Islet of Langerhans (tissue), 1 donor: ENCODE measurements at regions not wholly inside any gene's neighbourhood (a gene's known extent, or its start where the extent isn't known, plus 50 kb on each side); places are given as distances from the start of the nearest gene placed in this dataset.
"Not testable (repeated sequence)": the region's sequence is repeated elsewhere in the genome, so short reads cannot be mapped to it uniquely, and the experiment has no call there.

Source experiments
- FAIRE-seq: peaks from one replicate; lab custom pipeline; 2011; peaks lifted over from hg19 to GRCh38; lab: Jason Lieb, UNC

GRCh38 chr6:27826612-27826985 lies 85.6 kb downstream of the OR2B2 start:
- not testable (repeated sequence) for FAIRE-seq

GRCh38 chr6:27825848-27826611 lies 86.2 kb downstream of the OR2B2 start:
- not testable (repeated sequence) for FAIRE-seq

GRCh38 chr6:27825025-27825793 lies 87.0 kb downstream of the OR2B2 start:
- no peak for FAIRE-seq

- not testable (repeated sequence) for FAIRE-seq
These were observed 87.8 kb downstream of the OR2B2 start for GRCh38 chr6:27824211-27825024.

GRCh38 chr6:27823714-27824210 lies 88.4 kb downstream of the OR2B2 start:
- not testable (repeated sequence) for FAIRE-seq

- no peak for FAIRE-seq
These were observed 95.3 kb downstream of the OR2B2 start for GRCh38 chr6:27816906-27817305.

- no peak for FAIRE-seq
These were observed 97.4 kb downstream of the OR2B2 start for GRCh38 chr6:27814665-27815424.

GRCh38 chr6:27814415-27814664 lies 97.9 kb downstream of the OR2B2 start:
- FAIRE-seq: not testable (repeated sequence)

- FAIRE-seq: no peak
These were observed 99.2 kb downstream of the OR2B2 start for GRCh38 chr6:27812805-27813492.

GRCh38 chr6:27812078-27812804 lies 100.0 kb downstream of the OR2B2 start:
- FAIRE-seq: no peak

GRCh38 chr6:27811451-27811772 lies 100.8 kb downstream of the OR2B2 start:
- no peak for FAIRE-seq

- FAIRE-seq: no peak
These were observed 101.3 kb downstream of the OR2B2 start for GRCh38 chr6:27810768-27811450.

GRCh38 chr6:27809939-27810767 lies 102.0 kb downstream of the OR2B2 start:
- no peak for FAIRE-seq

- no peak for FAIRE-seq
These were observed 102.9 kb downstream of the OR2B2 start for GRCh38 chr6:27809067-27809938.

GRCh38 chr6:27808242-27809066 lies 103.7 kb downstream of the OR2B2 start:
- FAIRE-seq: not testable (repeated sequence)

GRCh38 chr6:27807441-27808241 lies 104.6 kb downstream of the OR2B2 start:
- not testable (repeated sequence) for FAIRE-seq
